ENCODE measurements at regions not wholly inside any gene's neighbourhood (a gene's known extent, or its start where the extent isn't known, plus 50 kb on each side); places are given as distances from the start of the nearest gene placed in this dataset.

DNA sequence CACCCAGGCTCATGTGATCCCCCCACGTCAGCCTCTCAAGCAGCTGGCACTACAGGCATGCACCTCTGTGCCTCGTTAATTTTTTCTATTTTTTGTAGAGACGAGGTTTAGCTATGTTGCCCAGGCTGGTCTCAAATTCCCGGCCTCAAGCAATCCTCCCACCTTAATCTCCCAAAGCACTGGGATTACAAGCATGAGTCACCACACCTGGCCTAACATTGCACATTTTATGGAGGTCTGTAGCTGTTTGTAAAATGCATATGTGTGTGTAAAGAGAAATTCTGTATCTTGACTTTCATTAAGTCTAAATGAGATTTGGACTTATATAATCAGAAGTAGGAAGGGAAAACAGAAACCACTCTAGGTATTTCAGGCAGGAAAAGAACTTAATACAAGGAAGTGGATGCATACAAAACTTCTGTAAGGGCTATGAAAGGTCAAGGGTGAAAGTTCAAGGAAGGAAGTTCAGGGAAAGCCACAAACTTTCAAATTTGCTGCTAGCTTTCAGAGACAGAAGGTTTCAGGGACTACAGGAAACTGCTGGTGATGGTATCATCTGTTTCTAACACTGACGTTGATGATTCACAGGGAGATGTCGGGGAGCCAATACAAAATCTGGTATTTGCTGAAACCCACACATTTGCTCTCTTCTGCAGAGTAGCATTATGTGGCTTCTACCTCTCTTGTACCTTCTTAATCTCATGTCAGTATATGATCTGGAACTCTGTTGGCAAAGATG lies 209.4 kb downstream of the PIK3R1 start:
- H3K27me3 ChIP-seq (ENCODE audit: insufficient read depth, low read length, poor library complexity): no peaks in the 10 kb centered on the region
- H3K79me2 ChIP-seq (ENCODE audit: control insufficient read depth, insufficient read depth, low read length): no peaks in the 10 kb centered on the region
- H3K36me3 ChIP-seq (ENCODE audit: control insufficient read depth, insufficient read depth, low read length): no peaks in the 10 kb centered on the region
- no peak overlapping the region for H2AK5ac ChIP-seq (ENCODE audit: low read length)
- no peak overlapping the region for H4K8ac ChIP-seq (ENCODE audit: low read depth, low read length)
- DNase-seq: no peak
- no peak overlapping the region for H2BK15ac ChIP-seq (replicated peaks; ENCODE audit: low read depth)
- H3K4ac ChIP-seq (ENCODE audit: low read depth, low read length): no peak overlapping the region
- H2BK120ac ChIP-seq (ENCODE audit: low read depth, low read length): no peak overlapping the region
- H3K4me3 ChIP-seq (ENCODE audit: low read length): no peak overlapping the region
- no CpG with 5 or more reads among the region's 6 CpGs for WGBS (ENCODE audit: extremely low coverage, insufficient coverage, low lambda C conversion rate)
- no peak overlapping the region for H3K9ac ChIP-seq (ENCODE audit: low read length)
- H3K4me1 ChIP-seq (ENCODE audit: control insufficient read depth, low read depth, low read length): no peaks in the 10 kb centered on the region
- H2BK5ac ChIP-seq (ENCODE audit: low read length): no peak overlapping the region
- H3K79me1 ChIP-seq (ENCODE audit: low read length): no peaks in the 10 kb centered on the region
- H3K27ac ChIP-seq (ENCODE audit: low read depth, low read length): no peak overlapping the region
- H4K5ac ChIP-seq (ENCODE audit: low read length): no peak overlapping the region
- H3K18ac ChIP-seq (ENCODE audit: low read length): no peak overlapping the region
- no peak overlapping the region for H3K56ac ChIP-seq (ENCODE audit: low read length)
- H3K4me2 ChIP-seq (ENCODE audit: low read length): no peak overlapping the region
- H3K23ac ChIP-seq (ENCODE audit: low read length): no peak overlapping the region

DNA sequence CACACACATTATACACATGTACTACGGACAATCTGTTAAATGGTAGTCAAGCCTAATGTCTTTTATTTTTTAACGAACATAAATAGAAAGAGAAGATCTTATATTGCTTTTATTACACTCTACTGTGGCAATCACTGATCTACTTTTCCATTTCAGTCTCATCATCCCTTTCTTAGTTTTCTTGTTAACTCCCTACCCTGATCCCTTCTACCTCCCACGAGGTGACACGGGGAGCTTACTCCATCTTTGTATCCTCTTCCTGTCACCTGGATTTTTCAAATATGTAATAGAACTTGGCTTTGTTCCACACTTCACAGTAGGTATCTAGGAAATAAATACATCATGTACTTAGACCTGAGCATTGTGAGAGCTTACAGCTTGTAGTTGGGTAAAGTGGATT lies 211.0 kb downstream of the PIK3R1 start:
- no peak overlapping the region for H3K9ac ChIP-seq (ENCODE audit: low read length)
- no peak overlapping the region for H3K23ac ChIP-seq (ENCODE audit: low read length)
- H3K79me1 ChIP-seq (ENCODE audit: low read length): no peaks in the 10 kb centered on the region
- H3K27ac ChIP-seq (ENCODE audit: low read depth, low read length): no peak overlapping the region
- no peaks in the 10 kb centered on the region for H3K27me3 ChIP-seq (ENCODE audit: insufficient read depth, low read length, poor library complexity)
- no peak overlapping the region for H3K4ac ChIP-seq (ENCODE audit: low read depth, low read length)
- H3K4me2 ChIP-seq (ENCODE audit: low read length): no peak overlapping the region
- H2BK15ac ChIP-seq (replicated peaks; ENCODE audit: low read depth): no peak overlapping the region
- WGBS (ENCODE audit: extremely low coverage, insufficient coverage, low lambda C conversion rate): no CpG with 5 or more reads among the region's 4 CpGs
- H3K4me3 ChIP-seq (ENCODE audit: low read length): no peak overlapping the region
- H2BK5ac ChIP-seq (ENCODE audit: low read length): no peak overlapping the region
- no peak overlapping the region for H4K8ac ChIP-seq (ENCODE audit: low read depth, low read length)
- no peak for DNase-seq
- no peak overlapping the region for H3K18ac ChIP-seq (ENCODE audit: low read length)
- no peak overlapping the region for H2AK5ac ChIP-seq (ENCODE audit: low read length)
- H4K5ac ChIP-seq (ENCODE audit: low read length): no peak overlapping the region
- H2BK120ac ChIP-seq (ENCODE audit: low read depth, low read length): no peak overlapping the region
- H3K4me1 ChIP-seq (ENCODE audit: control insufficient read depth, low read depth, low read length): no peaks in the 10 kb centered on the region
- H3K79me2 ChIP-seq (ENCODE audit: control insufficient read depth, insufficient read depth, low read length): no peaks in the 10 kb centered on the region
- no peak overlapping the region for H3K56ac ChIP-seq (ENCODE audit: low read length)
- no peaks in the 10 kb centered on the region for H3K36me3 ChIP-seq (ENCODE audit: control insufficient read depth, insufficient read depth, low read length)

DNA sequence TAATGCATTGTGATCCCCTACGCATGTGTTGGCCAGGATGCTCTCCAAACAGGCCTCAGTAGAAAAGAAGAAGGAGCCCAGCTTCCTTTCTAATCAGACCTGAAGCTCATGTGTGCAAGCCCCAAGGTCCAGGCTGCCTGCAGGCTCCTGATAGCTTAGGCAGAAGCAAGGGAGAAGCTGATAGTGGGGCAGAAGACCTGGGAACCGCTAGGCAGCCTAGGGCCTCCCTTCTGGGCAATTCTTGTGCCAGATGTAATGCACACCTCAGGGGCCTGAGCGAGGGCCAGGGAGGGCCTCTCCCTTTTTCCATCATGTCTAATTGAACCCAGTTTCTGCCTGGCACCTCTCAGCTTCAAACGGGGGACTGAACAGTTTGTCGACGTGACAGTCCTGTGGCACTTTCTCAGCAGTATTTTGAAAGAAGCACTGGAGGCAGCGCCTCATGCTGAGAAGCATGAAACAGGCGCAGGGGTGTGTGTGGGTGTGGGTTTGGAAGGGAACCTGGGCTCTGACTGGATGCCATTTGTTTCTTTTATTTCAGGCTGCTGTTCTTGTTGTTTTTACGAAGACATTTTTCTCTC lies 212.8 kb downstream of the PIK3R1 start:
- H3K36me3 ChIP-seq (ENCODE audit: control insufficient read depth, insufficient read depth, low read length): no peaks in the 10 kb centered on the region

DNA sequence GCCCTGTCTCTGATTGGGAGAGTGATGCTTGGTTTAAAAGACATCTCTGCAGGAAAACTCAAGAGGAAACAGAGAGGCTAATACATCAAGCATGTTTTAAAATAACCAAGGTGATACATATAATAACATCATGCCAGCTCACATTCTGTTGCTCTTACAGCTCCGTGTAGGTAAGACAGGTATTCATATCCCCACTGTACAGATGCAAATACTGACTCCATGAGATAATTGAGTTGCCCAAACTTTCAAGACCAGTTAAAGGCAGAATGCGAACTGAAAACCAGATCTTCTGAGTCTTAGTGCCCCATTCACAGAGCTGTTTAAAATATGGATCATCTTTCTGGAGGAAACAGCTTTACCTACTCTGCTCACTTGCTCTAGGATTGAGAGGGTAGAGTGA lies 214.0 kb downstream of the PIK3R1 start:
- H3K36me3 ChIP-seq (ENCODE audit: control insufficient read depth, insufficient read depth, low read length): no peaks in the 10 kb centered on the region
- H3K4me3 ChIP-seq (ENCODE audit: low read length): no peak overlapping the region
- H2AK5ac ChIP-seq (ENCODE audit: low read length): no peak overlapping the region
- H3K27ac ChIP-seq (ENCODE audit: low read depth, low read length): no peak overlapping the region
- H3K4me1 ChIP-seq (ENCODE audit: control insufficient read depth, low read depth, low read length): no peaks in the 10 kb centered on the region
- no peak overlapping the region for H4K5ac ChIP-seq (ENCODE audit: low read length)
- H3K9ac ChIP-seq (ENCODE audit: low read length): no peak overlapping the region
- H3K4ac ChIP-seq (ENCODE audit: low read depth, low read length): no peak overlapping the region
- no peaks in the 10 kb centered on the region for H3K27me3 ChIP-seq (ENCODE audit: insufficient read depth, low read length, poor library complexity)
- no peaks in the 10 kb centered on the region for H3K79me2 ChIP-seq (ENCODE audit: control insufficient read depth, insufficient read depth, low read length)
- H3K23ac ChIP-seq (ENCODE audit: low read length): no peak overlapping the region
- no peak overlapping the region for H3K56ac ChIP-seq (ENCODE audit: low read length)
- H3K4me2 ChIP-seq (ENCODE audit: low read length): no peak overlapping the region
- no peak for DNase-seq
- H4K8ac ChIP-seq (ENCODE audit: low read depth, low read length): no peak overlapping the region
- no peak overlapping the region for H3K18ac ChIP-seq (ENCODE audit: low read length)
- H2BK120ac ChIP-seq (ENCODE audit: low read depth, low read length): no peak overlapping the region
- H2BK5ac ChIP-seq (ENCODE audit: low read length): no peak overlapping the region
- H2BK15ac ChIP-seq (replicated peaks; ENCODE audit: low read depth): no peak overlapping the region
- WGBS (ENCODE audit: extremely low coverage, insufficient coverage, low lambda C conversion rate): no CpG with 5 or more reads among the region's 2 CpGs
- no peaks in the 10 kb centered on the region for H3K79me1 ChIP-seq (ENCODE audit: low read length)

More for the DNA sequence above, 212.8 kb downstream of the PIK3R1 start:
- DNase-seq: no peak
- Histone ChIP-seq H2BK15ac (replicated peaks; ENCODE audit: low read depth) (no peak overlapping the region), H4K5ac (ENCODE audit: low read length) (no peak overlapping the region), H2BK120ac (ENCODE audit: low read depth, low read length) (no peak overlapping the region), H3K4me3 (ENCODE audit: low read length) (no peak overlapping the region), H3K4me2 (ENCODE audit: low read length) (no peak overlapping the region), H3K9ac (ENCODE audit: low read length) (no peak overlapping the region), H3K18ac (ENCODE audit: low read length) (no peak overlapping the region), H3K27ac (ENCODE audit: low read depth, low read length) (no peak overlapping the region), H3K27me3 (ENCODE audit: insufficient read depth, low read length, poor library complexity) (no peaks in the 10 kb centered on the region), H2BK5ac (ENCODE audit: low read length) (no peak overlapping the region), H2AK5ac (ENCODE audit: low read length) (no peak overlapping the region), H3K79me1 (ENCODE audit: low read length) (no peaks in the 10 kb centered on the region), H3K23ac (ENCODE audit: low read length) (peak overlapping the region; percentile 18), H3K4ac (ENCODE audit: low read depth, low read length) (no peak overlapping the region), H3K56ac (ENCODE audit: low read length) (no peak overlapping the region), H3K79me2 (ENCODE audit: control insufficient read depth, insufficient read depth, low read length) (no peaks in the 10 kb centered on the region), H3K4me1 (ENCODE audit: control insufficient read depth, low read depth, low read length) (no peaks in the 10 kb centered on the region), H4K8ac (ENCODE audit: low read depth, low read length) (no peak overlapping the region)
- no CpG with 5 or more reads among the region's 9 CpGs for WGBS (ENCODE audit: extremely low coverage, insufficient coverage, low lambda C conversion rate)

DNA sequence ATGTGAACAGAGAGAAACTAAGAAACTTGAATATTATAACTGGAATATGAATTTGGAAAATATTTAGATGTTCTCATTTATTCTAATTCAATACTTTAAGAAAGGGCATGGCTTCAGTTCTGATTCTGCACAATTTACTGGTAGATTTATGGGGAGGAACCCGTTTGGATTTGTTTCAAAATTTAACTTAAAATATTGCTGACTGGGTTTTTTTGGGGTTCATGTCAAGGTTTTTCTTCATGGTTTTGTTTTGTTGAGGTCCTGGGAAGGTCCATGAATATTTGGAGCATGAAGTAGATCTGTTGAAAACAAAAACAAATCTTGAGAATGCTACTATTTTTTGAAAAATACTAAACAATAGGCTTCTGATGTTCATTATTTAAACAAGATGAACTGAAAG lies 214.7 kb downstream of the PIK3R1 start:
- Histone ChIP-seq H3K79me1 (ENCODE audit: low read length) (no peaks in the 10 kb centered on the region), H4K8ac (ENCODE audit: low read depth, low read length) (no peak overlapping the region), H3K4me1 (ENCODE audit: control insufficient read depth, low read depth, low read length) (no peaks in the 10 kb centered on the region), H2AK5ac (ENCODE audit: low read length) (no peak overlapping the region), H3K4me2 (ENCODE audit: low read length) (no peak overlapping the region), H3K27me3 (ENCODE audit: insufficient read depth, low read length, poor library complexity) (no peaks in the 10 kb centered on the region), H3K36me3 (ENCODE audit: control insufficient read depth, insufficient read depth, low read length) (no peaks in the 10 kb centered on the region), H4K5ac (ENCODE audit: low read length) (no peak overlapping the region), H2BK15ac (replicated peaks; ENCODE audit: low read depth) (no peak overlapping the region), H3K56ac (ENCODE audit: low read length) (no peak overlapping the region), H3K23ac (ENCODE audit: low read length) (no peak overlapping the region), H3K27ac (ENCODE audit: low read depth, low read length) (no peak overlapping the region), H2BK120ac (ENCODE audit: low read depth, low read length) (no peak overlapping the region), H3K18ac (ENCODE audit: low read length) (no peak overlapping the region), H3K4ac (ENCODE audit: low read depth, low read length) (no peak overlapping the region), H3K9ac (ENCODE audit: low read length) (no peak overlapping the region), H3K79me2 (ENCODE audit: control insufficient read depth, insufficient read depth, low read length) (no peaks in the 10 kb centered on the region), H3K4me3 (ENCODE audit: low read length) (no peak overlapping the region), H2BK5ac (ENCODE audit: low read length) (no peak overlapping the region)
- DNase-seq: no peak
- no CpG with 5 or more reads among the region's 1 CpG for WGBS (ENCODE audit: extremely low coverage, insufficient coverage, low lambda C conversion rate)

- H4K8ac ChIP-seq (ENCODE audit: low read depth, low read length): no peak overlapping the region
- H3K27me3 ChIP-seq (ENCODE audit: insufficient read depth, low read length, poor library complexity): no peaks in the 10 kb centered on the region
- no peak overlapping the region for H4K5ac ChIP-seq (ENCODE audit: low read length)
- H3K4ac ChIP-seq (ENCODE audit: low read depth, low read length): no peak overlapping the region
- no peak overlapping the region for H2BK5ac ChIP-seq (ENCODE audit: low read length)
- no peak overlapping the region for H3K9ac ChIP-seq (ENCODE audit: low read length)
- no peaks in the 10 kb centered on the region for H3K36me3 ChIP-seq (ENCODE audit: control insufficient read depth, insufficient read depth, low read length)
- no peak overlapping the region for H3K18ac ChIP-seq (ENCODE audit: low read length)
- H2BK120ac ChIP-seq (ENCODE audit: low read depth, low read length): no peak overlapping the region
- no peak overlapping the region for H3K23ac ChIP-seq (ENCODE audit: low read length)
- no peak overlapping the region for H3K27ac ChIP-seq (ENCODE audit: low read depth, low read length)
- H3K79me2 ChIP-seq (ENCODE audit: control insufficient read depth, insufficient read depth, low read length): no peaks in the 10 kb centered on the region
- H3K79me1 ChIP-seq (ENCODE audit: low read length): no peaks in the 10 kb centered on the region
- H3K56ac ChIP-seq (ENCODE audit: low read length): no peak overlapping the region
- no peak overlapping the region for H2BK15ac ChIP-seq (replicated peaks; ENCODE audit: low read depth)
- no peak overlapping the region for H3K4me2 ChIP-seq (ENCODE audit: low read length)
- no peaks in the 10 kb centered on the region for H3K4me1 ChIP-seq (ENCODE audit: control insufficient read depth, low read depth, low read length)
- WGBS (ENCODE audit: extremely low coverage, insufficient coverage, low lambda C conversion rate): no CpG with 5 or more reads among the region's 1 CpG
- H3K4me3 ChIP-seq (ENCODE audit: low read length): no peak overlapping the region
- H2AK5ac ChIP-seq (ENCODE audit: low read length): no peak overlapping the region
- DNase-seq: no peak
These were observed 215.6 kb downstream of the PIK3R1 start for GRCh38 chr5:68431186-68431585.

Data from mesendoderm (in vitro differentiated cells).